Loucy (cell line): ENCODE measurements at regions not wholly inside any gene's neighbourhood (a gene's known extent, or its start where the extent isn't known, plus 50 kb on each side); places are given as distances from the start of the nearest gene placed in this dataset.

Experiments used
- CTCF ChIP-seq: fragments of 200-600 bp; sonication (generic); conservative IDR thresholded peaks from 2 replicates; pipeline ENCODE4 v1.5.1; 2014; ENCODE audit warnings: mild to moderate bottlenecking, antibody characterized with exemption, low read length
- EZH2phosphoT487 ChIP-seq: fragments of 200-600 bp; IDR thresholded peaks from 2 replicates; pipeline ENCODE4 v1.6.1; 2018; ENCODE audit warnings: antibody characterized with exemption, mild to moderate bottlenecking, moderate library complexity, borderline replicate concordance

- TF ChIP-seq CTCF (no peak), EZH2phosphoT487 (no peak)
These were observed 597.3 kb downstream of the PLCL1 start for GRCh38 chr2:198401644-198402043.
